NCI-H1092 treated with DMSO at 0.1 percent for 48 hours (cell line): ENCODE measurements at regions not wholly inside any gene's neighbourhood (a gene's known extent, or its start where the extent isn't known, plus 50 kb on each side); places are given as distances from the start of the nearest gene placed in this dataset.
"Not testable (repeated sequence)": the region's sequence is repeated elsewhere in the genome, so short reads cannot be mapped to it uniquely, and the experiment has no call there.

ENCODE experiments used
- DNase-seq: peaks from one replicate; lab custom pipeline; 2025; lab: John Stamatoyannopoulos, UW

- DNase-seq, result no peak
Observed at GRCh38 chr4:106594291-106594952, 225.8 kb upstream of the GIMD1 start.

- no peak for DNase-seq
Observed at GRCh38 chr4:106588891-106589290, 220.3 kb upstream of the GIMD1 start.

GRCh38 chr4:106587558-106587957 is 219.0 kb upstream of the GIMD1 start:
- no peak for DNase-seq

GRCh38 chr4:106585915-106586349 is 217.4 kb upstream of the GIMD1 start:
- DNase-seq, result no peak

- DNase-seq, result no peak
Observed at GRCh38 chr4:106584337-106584989, 215.9 kb upstream of the GIMD1 start.

- DNase-seq, result no peak
Observed at GRCh38 chr4:106583567-106583966, 215.0 kb upstream of the GIMD1 start.

GRCh38 chr4:106583108-106583507 is 214.5 kb upstream of the GIMD1 start:
- no peak for DNase-seq

GRCh38 chr4:106582103-106582502 is 213.5 kb upstream of the GIMD1 start:
- no peak for DNase-seq

GRCh38 chr4:106579236-106579635 is 210.7 kb upstream of the GIMD1 start:
- no peak for DNase-seq

- DNase-seq, result no peak
Observed at GRCh38 chr4:106569146-106570031, 200.8 kb upstream of the GIMD1 start.

- no peak for DNase-seq
Observed at GRCh38 chr4:106565727-106566126, 197.1 kb upstream of the GIMD1 start.

- not testable (repeated sequence) for DNase-seq
Observed at GRCh38 chr4:106563637-106564036, 195.1 kb upstream of the GIMD1 start.

GRCh38 chr4:106551724-106552123 is 183.1 kb upstream of the GIMD1 start:
- no peak for DNase-seq

GRCh38 chr4:106548446-106549044 is 180.0 kb upstream of the GIMD1 start:
- DNase-seq, result no peak

- DNase-seq, result no peak
Observed at GRCh38 chr4:106546370-106546769, 177.8 kb upstream of the GIMD1 start.

- DNase-seq, result not testable (repeated sequence)
Observed at GRCh38 chr4:106542609-106543008, 174.0 kb upstream of the GIMD1 start.

- DNase-seq, result no peak
Observed at GRCh38 chr4:106541253-106541652, 172.7 kb upstream of the GIMD1 start.

- no peak for DNase-seq
Observed at GRCh38 chr4:106530821-106531220, 162.2 kb upstream of the GIMD1 start.

- no peak for DNase-seq
Observed at GRCh38 chr4:106530024-106530361, 161.4 kb upstream of the GIMD1 start.

GRCh38 chr4:106529348-106530023 is 160.9 kb upstream of the GIMD1 start:
- DNase-seq, result no peak

GRCh38 chr4:106527316-106527715 is 158.7 kb upstream of the GIMD1 start:
- no peak for DNase-seq

GRCh38 chr4:106525425-106525824 is 156.8 kb upstream of the GIMD1 start:
- not testable (repeated sequence) for DNase-seq
